ENCODE measurements at regions not wholly inside any gene's neighbourhood (a gene's known extent, or its start where the extent isn't known, plus 50 kb on each side); places are given as distances from the start of the nearest gene placed in this dataset.
A peak's percentile ranks its signal among the peaks of the same experiment; 100 is the strongest.

DNA sequence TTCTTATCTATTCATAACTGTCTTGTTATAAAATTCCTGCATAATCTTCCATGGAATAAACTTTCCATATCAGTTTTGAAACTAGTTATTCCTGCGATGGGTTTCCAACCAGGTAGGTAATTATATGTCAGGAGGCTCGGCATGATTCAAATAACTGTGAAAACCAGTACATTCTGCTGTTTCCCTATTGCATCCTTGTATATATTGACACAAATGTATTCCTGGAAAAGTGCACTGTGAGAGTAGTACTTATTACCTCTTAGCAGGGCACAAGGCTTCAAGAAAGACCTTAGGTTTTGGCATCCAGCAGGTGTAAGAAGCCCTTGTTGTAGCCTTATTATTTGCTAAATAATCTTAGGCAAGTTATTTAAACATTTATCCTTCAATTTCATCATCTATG is 1131.3 kb upstream of the ATXN8OS start:
- no peak overlapping the region for H3K4me3 ChIP-seq (ENCODE audit: low read depth, low read length)
- no peak for TF ChIP-seq CTCF (IDR thresholded peaks at IDR 0.05; ENCODE audit: low read depth, low read length)
- no peaks in the 10 kb centered on the region for H3K36me3 ChIP-seq
- H3K27me3 ChIP-seq: no peaks in the 10 kb centered on the region
- no peak for DNase-seq
- H3K4me1 ChIP-seq: no peaks in the 10 kb centered on the region
- H3K9me3 ChIP-seq: no peaks in the 10 kb centered on the region

DNA sequence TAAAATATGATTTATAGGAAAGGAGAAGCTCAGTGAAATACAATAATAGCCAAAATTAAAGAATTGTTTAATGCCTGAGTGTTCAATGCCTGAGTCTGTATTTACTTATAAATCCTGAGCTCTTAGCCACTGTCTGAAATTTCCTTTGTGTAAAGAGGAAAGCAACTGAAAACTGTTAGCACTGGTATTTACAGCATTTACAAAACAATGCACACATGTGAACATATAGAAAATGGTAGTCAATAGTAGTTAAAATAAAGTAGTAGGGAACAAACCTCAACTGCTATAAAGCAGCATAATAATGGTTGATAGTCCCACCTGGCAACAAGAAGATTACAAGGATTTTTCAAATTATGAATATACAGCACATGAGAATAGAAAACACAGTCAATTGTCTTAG is 1137.1 kb upstream of the ATXN8OS start:
- no peak for TF ChIP-seq CTCF (IDR thresholded peaks at IDR 0.05; ENCODE audit: low read depth, low read length)
- Histone ChIP-seq H3K4me1 (peaks cover 6% of the 10 kb centered on the region; the same call in 1 of the 2 replicates), H3K36me3 (no peaks in the 10 kb centered on the region), H3K27me3 (no peaks in the 10 kb centered on the region), H3K9me3 (no peaks in the 10 kb centered on the region), H3K4me3 (ENCODE audit: low read depth, low read length) (no peak overlapping the region)
- DNase-seq: no peak

GRCh38 chr13:68948586-68948985 is 1159.0 kb upstream of the ATXN8OS start:
- Histone ChIP-seq H3K27me3 (no peaks in the 10 kb centered on the region), H3K4me1 (no peaks in the 10 kb centered on the region), H3K4me3 (ENCODE audit: low read depth, low read length) (no peak overlapping the region), H3K36me3 (no peaks in the 10 kb centered on the region), H3K9me3 (no peaks in the 10 kb centered on the region; the same call in 1 of the 2 replicates)
- DNase-seq: no peak
- no peak for TF ChIP-seq CTCF (IDR thresholded peaks at IDR 0.05; ENCODE audit: low read depth, low read length)

GRCh38 chr13:68944272-68944671 is 1163.4 kb upstream of the ATXN8OS start:
- no peak for TF ChIP-seq CTCF (IDR thresholded peaks at IDR 0.05; ENCODE audit: low read depth, low read length)
- DNase-seq: peak; percentile 19
- H3K4me1 ChIP-seq: no peaks in the 10 kb centered on the region
- H3K9me3 ChIP-seq: no peaks in the 10 kb centered on the region; the same call in 1 of the 2 replicates
- no peaks in the 10 kb centered on the region for H3K27me3 ChIP-seq
- H3K4me3 ChIP-seq (ENCODE audit: low read depth, low read length): no peak overlapping the region
- no peaks in the 10 kb centered on the region for H3K36me3 ChIP-seq

- no peak for TF ChIP-seq CTCF (IDR thresholded peaks at IDR 0.05; ENCODE audit: low read depth, low read length)
These were observed 1167.6 kb upstream of the ATXN8OS start for GRCh38 chr13:68940049-68940448.

GRCh38 chr13:68938639-68939038 is 1169.0 kb upstream of the ATXN8OS start:
- no peak for DNase-seq
- H3K4me1 ChIP-seq: no peaks in the 10 kb centered on the region
- TF ChIP-seq CTCF (IDR thresholded peaks at IDR 0.05; ENCODE audit: low read depth, low read length): no peak
- H3K9me3 ChIP-seq: no peaks in the 10 kb centered on the region; the same call in 1 of the 2 replicates
- no peaks in the 10 kb centered on the region for H3K27me3 ChIP-seq
- no peak overlapping the region for H3K4me3 ChIP-seq (ENCODE audit: low read depth, low read length)
- H3K36me3 ChIP-seq: no peaks in the 10 kb centered on the region

More at GRCh38 chr13:68940049-68940448, 1167.6 kb upstream of the ATXN8OS start:
- DNase-seq: no peak
- no peaks in the 10 kb centered on the region for H3K4me1 ChIP-seq
- no peaks in the 10 kb centered on the region for H3K27me3 ChIP-seq
- H3K9me3 ChIP-seq: no peaks in the 10 kb centered on the region; the same call in 1 of the 2 replicates
- no peak overlapping the region for H3K4me3 ChIP-seq (ENCODE audit: low read depth, low read length)
- no peaks in the 10 kb centered on the region for H3K36me3 ChIP-seq
